Adrenal gland (tissue), 5 donors: ENCODE measurements at regions not wholly inside any gene's neighbourhood (a gene's known extent, or its start where the extent isn't known, plus 50 kb on each side); places are given as distances from the start of the nearest gene placed in this dataset.

Experiments used
- POLR2A ChIP-seq, 2 donors: fragments of 450-650 bp; IDR thresholded peaks; one replicate each; pipeline ENCODE4 v1.6.1; 2017; ENCODE audit warnings: antibody characterized with exemption in 2 of 2, mild to moderate bottlenecking in 2 of 2, moderate library complexity in 1 of 2
- TF ChIP-seq, protein P1 (sequence below), 6 experiments: fragments of 450-650 bp in 4 of 6; fragments of 200-600 bp in 2 of 6; sonication (generic) in 1 of 6; IDR thresholded peaks; 1 replicate in 5 of 6; 2 replicates in 1 of 6; pipeline versions ENCODE4 v1.5.1 to v1.8.0; 2016 to 2021; ENCODE audit warnings: antibody characterized with exemption in 6 of 6, mild to moderate bottlenecking in 2 of 6, moderate library complexity in 1 of 6
- donor health status: DM: no; HTN: no; CAD: no.

DNA sequence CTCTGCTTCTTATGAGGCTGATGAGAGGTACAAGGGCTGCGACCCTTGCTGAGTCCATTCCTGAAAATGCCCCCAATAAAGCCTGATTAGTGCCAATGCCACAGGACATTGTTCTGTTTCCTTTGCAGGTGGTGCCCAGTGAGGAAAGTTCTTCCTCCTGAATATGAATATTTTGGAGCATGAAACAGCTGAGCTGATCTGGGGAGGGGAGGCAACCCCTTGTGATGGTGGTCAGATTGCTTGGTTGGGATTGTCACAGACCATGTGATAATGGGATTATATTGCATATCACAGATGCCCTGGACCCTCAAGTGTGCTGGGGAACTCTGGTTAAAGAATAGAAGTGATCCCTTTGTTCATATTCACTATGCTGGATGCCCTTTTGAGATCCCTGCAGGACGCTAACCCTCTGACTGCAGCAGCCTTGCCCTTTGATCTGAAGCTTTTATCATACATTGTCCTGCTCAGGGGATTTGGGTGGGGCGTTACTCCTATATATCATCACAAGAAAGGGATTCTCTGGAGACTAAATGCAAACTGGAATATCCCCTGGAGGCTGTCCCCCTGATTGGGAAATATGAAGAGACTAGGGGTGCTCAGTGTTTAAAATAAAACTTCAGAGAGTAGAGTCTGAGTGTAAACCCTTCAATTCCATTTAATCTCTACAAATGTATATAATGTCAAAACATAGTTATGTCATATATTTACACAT is 76.9 kb upstream of the TOP3B start:
- TF ChIP-seq, protein P1, sequence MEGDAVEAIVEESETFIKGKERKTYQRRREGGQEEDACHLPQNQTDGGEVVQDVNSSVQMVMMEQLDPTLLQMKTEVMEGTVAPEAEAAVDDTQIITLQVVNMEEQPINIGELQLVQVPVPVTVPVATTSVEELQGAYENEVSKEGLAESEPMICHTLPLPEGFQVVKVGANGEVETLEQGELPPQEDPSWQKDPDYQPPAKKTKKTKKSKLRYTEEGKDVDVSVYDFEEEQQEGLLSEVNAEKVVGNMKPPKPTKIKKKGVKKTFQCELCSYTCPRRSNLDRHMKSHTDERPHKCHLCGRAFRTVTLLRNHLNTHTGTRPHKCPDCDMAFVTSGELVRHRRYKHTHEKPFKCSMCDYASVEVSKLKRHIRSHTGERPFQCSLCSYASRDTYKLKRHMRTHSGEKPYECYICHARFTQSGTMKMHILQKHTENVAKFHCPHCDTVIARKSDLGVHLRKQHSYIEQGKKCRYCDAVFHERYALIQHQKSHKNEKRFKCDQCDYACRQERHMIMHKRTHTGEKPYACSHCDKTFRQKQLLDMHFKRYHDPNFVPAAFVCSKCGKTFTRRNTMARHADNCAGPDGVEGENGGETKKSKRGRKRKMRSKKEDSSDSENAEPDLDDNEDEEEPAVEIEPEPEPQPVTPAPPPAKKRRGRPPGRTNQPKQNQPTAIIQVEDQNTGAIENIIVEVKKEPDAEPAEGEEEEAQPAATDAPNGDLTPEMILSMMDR (IDR thresholded peaks at IDR 0.05) = no peak
- no peak for TF ChIP-seq POLR2A (IDR thresholded peaks at IDR 0.05)
